Inflammatory macrophage (primary cell): ENCODE measurements at regions not wholly inside any gene's neighbourhood (a gene's known extent, or its start where the extent isn't known, plus 50 kb on each side); places are given as distances from the start of the nearest gene placed in this dataset.
"Not testable (repeated sequence)": the region's sequence is repeated elsewhere in the genome, so short reads cannot be mapped to it uniquely, and the experiment has no call there.

Source experiments
- DNase-seq, 2 donors: peaks; one replicate each; pipeline ENCODE4 v3.0.0-alpha.2; 2020 to 2022

DNA sequence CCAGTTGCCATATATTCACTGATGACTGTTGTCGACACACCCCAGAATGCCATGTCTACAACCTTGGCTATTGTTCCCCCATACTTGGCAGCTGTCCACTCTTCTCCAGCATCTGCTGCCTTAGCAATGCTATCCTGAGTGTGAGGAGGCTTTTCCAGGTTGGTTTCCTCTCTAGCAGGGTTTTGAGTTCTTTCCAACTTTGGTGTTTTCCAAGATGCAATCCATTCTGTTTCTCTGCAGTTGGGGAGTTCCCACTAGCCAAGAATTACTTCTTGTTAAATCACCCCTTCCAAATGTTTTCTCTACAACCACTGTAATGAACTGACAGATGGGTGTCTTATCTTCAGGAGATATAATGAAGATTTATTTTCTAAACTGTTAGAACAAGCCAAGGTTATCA, 617.4 kb downstream of the CCSER2 start:
- no peak for DNase-seq

DNA sequence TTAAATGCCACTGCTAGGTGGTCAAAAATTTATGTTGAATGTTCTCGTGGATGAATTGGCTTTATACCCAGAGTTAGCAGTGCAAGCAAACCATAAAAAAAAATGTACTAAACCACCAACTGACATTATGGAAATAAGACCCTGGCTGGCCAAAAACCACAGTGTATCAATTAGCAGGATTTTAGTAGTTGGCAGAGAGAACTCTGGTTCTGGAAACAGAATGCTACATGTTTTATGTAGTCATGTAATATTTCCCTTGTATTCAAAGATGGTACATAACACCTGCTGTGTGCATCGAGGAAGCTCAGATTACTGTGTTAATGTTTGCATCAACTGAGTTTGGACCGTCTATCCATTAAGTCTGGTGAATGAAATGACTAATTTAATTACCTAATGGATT, 618.5 kb downstream of the CCSER2 start:
- DNase-seq, result no peak

DNA sequence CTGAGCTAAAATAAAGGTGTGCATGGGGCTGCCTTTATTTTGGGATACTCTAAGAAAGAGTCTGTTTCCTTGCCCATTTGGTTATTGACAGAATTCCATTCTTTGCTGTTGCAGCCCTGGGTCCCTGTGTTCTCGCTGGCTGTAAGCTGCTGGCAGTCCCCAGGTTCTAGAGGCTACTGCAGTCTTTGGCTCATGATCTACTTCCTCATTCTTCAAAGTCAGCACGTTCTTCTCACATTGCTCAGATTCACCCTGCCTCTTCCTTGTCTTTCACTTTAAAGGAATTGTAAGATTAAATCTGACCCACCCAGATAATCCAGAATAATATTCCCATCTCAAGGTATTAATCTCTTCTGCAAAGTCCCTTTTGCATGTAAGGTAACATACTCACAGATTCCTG, 620.3 kb downstream of the CCSER2 start:
- no peak for DNase-seq

DNA sequence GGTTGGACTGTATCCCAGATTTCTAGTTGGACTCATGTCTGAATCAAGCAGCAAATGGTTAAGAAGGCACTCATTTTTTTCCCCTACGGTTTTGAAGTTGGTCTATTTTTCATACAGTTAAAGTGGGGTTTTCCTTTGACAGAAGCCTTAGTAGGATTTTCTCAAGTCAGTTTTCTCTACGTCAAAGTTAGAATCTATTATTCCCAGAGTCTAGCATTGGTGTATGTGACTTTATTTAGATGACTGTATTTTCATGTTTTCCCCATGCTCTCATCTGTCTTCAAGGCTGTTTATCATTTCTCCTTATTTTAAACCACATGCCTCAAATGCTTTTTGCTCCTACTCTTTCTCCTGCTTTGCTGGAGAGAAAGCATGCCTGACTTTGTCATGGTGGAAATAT, 623.2 kb downstream of the CCSER2 start:
- no peak for DNase-seq

DNA sequence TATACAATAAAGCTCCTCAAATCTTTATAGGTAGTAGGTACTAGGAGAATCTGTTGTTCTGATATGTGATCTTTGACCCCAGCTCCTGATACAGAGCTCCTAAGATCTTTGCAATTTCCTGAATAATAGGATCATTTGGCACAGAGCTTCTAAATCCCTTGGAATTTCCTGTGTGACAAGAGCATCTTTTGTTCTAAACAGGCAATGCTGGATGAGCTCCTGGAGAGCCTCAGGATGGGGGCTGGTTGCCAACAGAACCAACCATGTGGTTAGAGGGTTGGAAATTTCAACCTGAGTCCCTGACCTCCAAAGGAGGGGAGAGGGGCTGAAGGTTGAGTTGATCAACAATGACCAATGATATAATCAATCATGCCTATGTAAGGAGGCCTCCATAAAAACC, 629.0 kb downstream of the CCSER2 start:
- no peak for DNase-seq

DNA sequence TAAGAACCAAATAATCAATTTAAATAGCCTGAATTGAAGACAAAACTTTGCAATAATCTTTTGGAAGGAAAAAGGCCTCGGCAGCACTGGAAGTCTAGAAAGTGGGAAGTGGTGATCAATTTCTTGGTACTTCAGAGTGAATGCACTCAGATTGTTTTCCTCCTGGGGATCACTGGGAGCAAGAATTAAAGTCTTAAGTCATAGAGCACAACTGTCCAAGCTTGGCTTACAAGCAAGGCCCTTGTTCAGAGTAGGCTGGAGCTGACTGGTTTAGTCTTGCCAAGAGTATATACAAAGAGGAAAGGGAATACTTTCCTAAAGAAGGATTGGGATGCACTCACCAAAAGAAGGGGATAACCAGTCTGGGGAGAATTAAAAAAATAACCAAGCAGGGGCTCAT, 637.1 kb downstream of the CCSER2 start:
- DNase-seq, result no peak

DNA sequence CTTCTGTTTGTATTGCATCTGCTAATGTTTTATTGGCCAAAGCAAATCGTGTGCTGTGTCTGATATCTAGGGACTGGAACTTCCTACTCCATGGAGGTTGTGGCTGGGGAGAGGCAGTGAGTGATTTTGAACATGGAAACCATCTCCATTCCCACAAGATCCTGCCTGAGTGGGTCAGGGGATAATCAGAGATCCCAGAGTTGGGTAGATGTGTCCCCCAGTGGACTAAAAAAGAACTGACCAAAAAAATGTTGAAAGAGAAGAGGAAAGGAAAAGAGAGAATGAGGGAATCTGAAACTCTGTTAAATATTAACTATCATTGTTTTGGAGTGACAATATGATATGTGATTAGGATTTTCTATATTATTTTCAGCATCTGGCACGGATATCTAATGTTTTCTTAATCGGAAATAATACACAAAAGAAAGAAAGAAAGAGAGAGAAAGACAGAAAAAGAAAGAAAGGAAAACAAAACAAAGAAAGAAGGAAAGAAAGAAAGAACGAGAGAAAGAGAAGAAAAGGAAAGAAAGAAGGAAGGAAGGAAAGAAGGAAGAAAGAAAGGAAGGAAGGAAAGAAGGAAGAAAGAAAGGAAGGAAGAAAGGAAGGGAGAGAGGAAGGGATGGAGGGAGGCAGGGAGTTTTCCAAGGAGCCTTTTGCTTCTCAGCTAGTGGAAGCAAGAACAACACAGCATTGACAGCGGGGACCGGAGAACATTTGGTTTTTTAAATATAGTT, 638.5 kb downstream of the CCSER2 start:
- DNase-seq, result no peak

DNA sequence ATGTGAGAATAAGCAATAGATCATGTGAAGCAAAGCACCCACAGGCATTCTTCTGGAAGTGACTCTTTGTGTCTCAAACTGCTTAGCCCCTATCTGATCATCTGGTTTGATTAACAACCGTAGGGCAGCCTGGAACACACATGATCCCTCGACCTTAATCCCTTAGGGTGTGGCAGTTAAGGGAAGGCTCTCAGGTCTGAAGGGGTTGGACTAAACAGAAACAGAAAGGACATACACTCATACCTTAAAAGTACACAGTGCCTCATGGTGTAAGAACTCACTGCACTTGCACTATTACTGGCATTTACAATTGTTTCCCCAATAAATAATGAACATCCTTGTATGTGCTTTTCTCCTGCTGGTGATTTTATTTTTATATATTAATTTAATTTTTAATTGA, 640.9 kb downstream of the CCSER2 start:
- not testable (repeated sequence) for DNase-seq

DNA sequence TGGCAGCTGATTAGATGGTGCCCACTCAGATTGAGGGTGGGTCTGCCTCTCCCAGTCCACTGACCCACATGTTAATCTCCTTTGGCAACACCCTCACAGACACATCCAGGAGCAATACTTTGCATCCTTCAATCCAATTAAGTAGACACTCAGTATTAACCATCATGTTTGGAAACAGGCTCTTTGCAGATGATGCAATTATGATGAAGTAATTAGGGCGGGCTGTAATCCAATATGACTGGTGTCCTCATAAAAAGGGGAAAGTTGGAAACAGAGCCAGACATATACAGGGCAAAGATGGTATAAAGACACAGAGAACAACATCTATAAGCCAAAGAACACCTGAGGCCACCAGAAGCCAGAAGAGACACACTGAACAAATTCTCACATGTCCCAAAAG, 658.6 kb downstream of the CCSER2 start:
- no peak for DNase-seq

DNA sequence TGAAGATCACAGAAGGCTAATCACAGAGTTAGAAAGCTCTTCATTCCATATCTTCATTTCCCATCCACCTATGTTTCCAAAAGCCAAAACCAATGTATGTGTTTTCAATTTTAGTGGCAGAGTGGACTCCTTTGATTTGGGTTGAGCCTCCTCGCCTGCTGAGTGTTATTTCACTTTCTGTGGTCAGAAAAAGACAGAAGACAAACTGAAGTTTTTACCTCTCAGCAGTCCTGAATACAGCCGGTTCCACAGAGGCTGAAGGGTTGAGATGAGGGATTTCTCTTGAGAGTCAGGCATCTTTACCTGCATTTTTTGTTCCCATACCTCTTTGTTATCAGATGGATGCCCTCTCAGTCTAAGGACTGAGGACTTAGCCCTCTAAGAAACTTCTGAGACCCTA, 659.6 kb downstream of the CCSER2 start:
- DNase-seq, result no peak

DNA sequence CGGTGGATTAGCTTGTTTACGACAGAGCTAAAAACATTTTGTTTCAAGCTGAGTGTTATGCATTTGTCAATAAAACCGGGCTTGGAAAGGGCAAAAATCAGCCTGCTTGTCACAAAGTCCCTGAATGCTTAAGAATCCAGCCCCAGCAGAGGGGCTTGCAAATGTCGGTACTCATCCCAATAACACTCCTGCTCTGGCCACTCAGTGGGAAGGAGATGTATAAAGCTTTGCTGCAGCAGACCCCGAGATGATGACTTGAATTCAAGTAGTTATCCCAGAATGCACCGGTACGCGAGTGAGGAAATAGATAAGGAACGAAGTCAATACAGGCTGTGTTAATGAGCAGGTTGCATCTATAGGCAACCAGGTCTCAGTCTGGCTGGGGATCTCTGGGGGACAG, 662.3 kb downstream of the CCSER2 start:
- DNase-seq, result no peak

DNA sequence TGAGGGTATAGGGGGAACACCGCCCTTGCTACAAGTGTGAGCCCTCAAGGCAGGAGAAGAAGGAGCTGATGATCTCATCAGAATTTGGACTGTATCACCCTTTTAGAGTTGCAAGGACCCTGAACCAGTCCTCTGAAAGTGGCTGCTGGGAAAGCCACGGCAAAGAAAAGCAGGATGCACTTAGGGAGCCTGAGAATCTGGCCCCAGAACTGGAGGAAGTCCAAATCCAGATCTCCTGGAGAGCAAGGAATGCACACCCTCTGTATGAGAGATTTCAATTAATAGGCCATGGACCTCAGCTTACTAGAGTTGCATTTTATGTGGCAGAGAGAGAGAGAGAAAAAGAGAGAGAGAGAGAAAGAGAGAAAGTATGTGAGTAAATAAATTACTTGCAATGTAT, 662.9 kb downstream of the CCSER2 start:
- no peak for DNase-seq

DNA sequence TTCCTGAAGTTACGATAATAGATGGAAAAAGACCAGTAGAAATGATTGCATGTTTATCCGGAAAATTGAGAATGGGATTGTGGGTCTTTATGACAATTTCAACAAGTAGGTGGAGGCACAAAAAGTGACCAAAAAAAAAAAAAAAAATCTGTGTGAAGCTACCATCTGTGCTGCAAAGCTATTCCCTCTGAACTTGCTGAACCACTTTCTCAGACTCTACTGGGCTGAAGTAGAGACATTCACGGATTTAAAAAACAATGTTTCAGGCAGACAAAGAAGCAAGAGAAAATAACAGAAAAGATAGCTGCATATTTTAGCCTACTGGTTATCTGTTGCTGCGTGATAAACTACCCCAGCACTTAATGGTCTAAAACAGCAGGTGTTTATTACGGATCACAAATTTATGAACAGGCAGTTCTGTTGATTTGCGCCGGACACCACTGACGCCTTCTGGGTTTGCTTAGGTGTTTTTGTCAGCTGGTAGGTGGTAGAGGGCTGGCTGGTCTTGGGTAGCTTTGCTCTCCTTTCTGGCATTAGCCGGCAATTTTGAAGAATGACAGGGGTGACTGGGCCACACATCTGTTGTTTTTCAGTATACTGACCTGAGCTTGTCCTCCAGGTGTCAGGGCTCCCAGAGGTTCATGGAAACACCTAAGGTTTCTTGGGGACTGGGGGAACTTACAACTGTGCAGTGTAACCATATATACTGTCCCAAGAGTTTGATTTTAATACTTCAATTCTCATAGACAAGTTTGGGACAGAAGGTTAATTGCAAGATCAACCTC, 665.1 kb downstream of the CCSER2 start:
- no peak for DNase-seq

DNA sequence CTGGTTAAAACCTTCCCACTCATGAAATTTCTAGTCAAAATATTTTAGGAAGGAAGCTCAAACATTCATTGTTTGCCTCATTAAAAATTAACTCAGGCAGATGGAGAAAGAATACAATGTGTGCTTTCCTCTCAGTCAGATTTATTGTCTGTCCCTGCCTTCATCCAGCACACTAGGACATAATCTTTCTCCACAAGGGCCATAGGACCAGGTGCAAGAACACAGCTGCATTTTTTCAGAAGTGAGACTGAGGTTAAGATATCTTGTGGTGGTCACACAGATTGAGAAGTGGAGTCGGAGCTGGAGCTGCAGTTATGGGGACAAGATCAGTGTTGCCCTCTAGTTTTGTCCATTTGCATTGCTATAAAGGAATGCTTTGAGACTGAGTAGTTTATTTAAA, 666.3 kb downstream of the CCSER2 start:
- DNase-seq, result no peak

DNA sequence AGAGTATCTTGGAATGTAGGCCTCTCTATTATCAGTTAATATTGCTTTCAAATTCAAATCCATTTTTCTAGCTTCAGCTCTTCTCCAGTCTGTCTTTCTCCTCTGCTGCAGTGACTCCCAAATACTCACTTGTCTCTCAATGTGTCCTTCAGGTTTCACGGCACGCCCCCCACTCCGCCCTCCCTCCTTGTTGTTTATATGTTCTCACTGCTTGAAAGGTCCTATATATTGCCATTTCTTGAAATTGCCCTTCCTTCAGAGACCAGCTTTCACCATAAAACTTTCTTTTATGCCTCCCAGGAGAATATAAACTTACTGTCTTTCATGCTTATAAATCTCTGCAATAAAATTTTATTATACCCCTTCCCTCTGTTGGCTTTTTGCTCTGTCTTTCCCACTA, 668.2 kb downstream of the CCSER2 start:
- DNase-seq, result no peak

DNA sequence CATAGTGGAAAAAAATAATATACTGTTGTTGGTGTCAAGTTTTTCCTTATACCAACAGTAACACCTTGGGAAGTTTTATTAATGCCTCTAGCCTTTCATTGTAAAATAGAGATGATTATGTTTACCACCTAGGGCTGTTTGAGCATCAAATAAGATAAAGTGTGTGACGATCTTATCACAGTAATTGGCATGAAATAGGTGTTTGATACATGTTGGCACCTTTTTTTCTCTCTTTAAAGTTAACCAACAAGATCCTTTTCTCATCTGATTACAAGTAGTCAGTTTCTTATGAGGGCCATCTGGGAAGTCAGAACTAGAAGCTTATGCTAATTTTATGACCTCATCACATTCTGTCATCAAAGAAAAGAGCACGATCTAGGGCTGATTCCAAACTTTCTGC, 669.5 kb downstream of the CCSER2 start:
- DNase-seq, result no peak

DNA sequence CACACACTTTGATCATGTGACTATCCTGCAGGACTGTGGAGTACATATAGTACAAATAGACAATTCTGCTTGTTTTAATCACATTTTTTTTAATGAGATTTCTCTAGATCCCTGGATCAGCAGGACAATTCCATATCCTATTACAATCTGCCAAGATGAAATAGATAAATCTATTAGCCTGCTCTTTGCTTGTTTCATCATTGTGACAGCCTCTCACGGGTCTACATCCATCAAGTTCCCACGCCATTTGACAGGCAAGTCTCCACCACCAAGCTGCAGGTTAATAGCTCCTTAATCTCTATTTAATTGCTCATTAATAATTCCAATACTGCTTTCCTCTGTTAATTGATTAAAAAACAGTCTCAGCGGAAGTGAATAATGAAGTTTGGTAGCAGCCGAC, 671.5 kb downstream of the CCSER2 start:
- no peak for DNase-seq

DNA sequence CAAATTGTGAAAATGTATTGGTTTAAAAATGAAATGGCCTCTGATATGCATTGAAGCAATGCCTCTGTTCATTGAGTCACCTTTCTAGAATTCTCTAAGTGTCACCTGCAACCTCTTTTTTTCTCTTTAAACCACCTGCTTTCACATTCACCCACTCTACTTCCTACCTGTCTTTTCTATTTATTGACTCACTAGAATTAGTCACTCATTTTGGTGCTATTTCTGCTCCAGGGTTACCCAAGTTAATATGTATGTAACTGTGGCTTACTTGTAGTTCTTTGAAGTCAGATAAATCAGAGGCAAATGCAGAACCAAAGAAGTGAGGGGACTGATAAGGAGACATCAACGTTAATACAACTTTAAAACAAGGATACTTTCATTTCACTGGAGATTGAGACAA, 674.7 kb downstream of the CCSER2 start:
- DNase-seq, result no peak

DNA sequence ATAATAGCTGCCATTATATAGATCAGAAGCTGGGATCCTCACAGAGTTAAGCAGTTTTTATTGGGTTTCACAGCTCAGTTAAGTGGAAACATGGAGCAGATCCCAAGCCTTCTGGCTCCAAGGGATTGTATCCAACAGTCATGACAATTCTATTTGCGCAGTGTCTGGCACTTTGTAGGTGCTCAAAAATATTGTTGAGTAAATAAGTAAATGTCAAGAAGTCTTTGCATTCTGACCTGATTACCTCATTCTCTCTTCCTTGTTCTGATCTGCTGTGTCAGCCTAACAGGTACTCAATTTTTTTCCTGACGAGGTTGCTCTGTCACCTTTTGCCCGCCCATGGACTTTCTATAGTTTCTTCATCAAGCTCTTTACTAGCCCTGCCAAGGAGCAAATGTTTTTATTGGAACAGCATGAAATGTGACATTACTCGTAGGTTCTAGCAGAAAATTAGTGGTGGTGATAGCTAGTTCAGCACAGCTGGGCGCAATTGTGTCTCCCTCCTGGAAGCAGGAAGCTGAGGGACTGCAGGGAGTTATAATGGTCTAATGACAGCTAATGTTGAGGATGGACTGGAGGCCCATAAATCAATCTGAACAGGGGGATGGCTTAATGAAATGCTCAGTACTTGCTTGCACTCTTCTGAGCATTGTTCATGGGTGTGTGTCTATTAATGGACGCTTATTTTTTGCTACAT, 680.2 kb downstream of the CCSER2 start:
- DNase-seq, result no peak

DNA sequence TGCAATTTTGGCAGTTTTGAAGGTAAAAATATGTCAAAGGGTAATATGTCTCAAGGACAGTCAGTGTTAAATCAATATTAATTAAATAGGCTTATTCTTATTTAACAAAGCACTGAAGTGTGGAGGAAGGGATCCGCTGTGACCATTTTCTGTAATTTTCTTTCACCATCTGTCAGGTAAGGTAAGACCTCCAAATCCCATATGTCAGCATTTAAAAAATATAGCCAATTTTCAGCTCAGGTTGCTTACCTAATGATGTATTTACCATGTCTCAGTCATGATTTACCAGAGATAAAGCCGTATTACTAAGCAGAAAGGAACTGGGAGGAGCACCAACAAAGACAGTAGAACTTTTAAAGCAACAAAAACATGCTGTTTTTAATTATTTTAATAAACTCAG, 683.9 kb downstream of the CCSER2 start:
- no peak for DNase-seq

DNA sequence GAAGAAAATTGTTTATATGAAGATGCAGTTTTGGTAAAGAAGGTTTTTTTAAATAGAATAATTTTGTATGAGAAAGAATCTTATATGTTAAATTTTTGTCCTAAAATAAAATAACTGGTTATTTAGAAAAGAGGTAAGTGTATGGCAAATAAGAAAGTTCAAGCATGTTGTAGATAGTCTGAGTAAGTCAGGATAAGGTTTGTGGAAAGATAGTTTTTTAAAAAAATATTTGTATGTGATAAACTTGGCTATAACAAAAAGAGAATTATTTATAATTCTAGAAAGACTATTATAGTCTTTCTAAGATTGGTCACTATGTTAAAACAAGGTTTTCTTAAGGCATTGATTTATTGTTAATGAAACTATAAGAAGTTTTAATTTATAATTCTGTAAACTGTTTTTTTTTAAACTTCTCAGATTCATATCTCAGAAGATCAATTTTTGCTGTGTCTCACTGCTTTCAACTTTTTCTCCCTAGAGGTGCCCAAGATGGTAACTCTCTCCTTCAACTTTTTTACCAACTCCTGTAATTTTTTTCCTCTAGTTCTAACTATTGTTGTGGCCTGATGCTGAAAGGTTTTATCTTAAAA, 698.6 kb downstream of the CCSER2 start:
- no peak for DNase-seq

DNA sequence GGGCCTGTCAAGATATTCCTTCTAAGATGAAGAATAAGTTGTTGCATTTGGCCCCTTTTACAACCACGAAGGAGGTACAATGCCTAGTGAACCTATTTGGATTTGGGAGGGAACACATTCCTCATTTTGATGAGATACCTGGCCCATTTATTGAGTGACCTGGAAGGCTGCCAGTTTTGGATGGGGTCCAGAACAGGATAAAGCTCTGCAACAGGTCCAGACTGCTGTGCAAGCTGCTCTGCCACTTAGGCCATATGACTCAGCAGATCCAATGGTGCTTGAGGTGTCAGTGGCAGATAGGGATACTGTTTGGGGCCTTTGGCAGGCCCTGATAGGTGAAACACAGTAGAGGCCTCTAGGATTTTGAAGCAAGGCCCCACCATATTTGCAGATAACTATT, 704.6 kb downstream of the CCSER2 start:
- no peak for DNase-seq

DNA sequence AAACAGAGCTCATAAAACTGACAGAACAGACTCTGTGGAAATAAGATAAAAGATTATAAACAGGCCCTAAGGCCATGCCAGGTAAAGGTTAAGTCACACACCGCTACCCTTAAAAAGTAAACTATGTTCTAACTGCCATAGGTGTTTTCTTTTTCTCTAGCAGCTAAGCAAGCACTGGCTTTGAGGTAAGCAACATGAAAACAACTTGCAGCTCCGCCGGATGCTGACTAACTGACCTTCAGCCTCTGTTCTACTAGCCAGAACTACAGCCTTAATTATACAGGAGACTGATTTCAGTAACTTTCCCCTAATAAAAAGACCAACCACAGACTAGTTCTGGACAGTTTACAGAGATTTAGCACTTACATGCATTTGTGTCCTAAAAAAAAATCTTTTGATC, 708.3 kb downstream of the CCSER2 start:
- no peak for DNase-seq

DNA sequence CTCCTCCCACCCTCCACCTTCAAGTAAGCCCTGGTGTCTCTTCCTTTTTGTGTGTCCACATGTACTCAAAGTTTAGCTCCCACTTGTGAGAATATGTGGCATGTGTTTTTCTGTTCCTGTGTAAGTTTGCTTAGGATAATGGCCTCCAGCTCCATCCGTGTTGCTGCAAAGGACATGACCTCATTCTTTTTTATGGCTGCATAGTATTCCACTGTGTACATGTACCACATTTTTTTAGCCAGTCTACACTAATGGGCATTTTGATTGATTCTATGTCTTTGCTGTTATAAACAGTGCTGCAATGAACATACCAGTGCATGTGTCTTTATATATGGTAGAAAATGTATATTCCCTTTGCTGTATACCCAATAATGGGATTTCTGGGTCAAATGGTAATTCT, 710.9 kb downstream of the CCSER2 start:
- DNase-seq, result no peak
